ENCODE measurements at regions not wholly inside any gene's neighbourhood (a gene's known extent, or its start where the extent isn't known, plus 50 kb on each side); places are given as distances from the start of the nearest gene placed in this dataset.

GRCh38 chr4:148510211-148510610 is 68.0 kb upstream of the NR3C2 start:
- no peak overlapping the region for H3K4me2 ChIP-seq
- peaks cover 0 to 4% of the 10 kb centered on the region in 2 experiments; a peak in 1 of 4 replicates for H3K4me1 ChIP-seq (ENCODE audit: control insufficient read depth in 1 of 2, insufficient read depth in 2 of 2, low read depth in 1 of 2, low read length in 1 of 2)
- no peak overlapping the region for H3K4me3 ChIP-seq (ENCODE audit: low read depth in 2 of 2, low read length in 1 of 2)
- no peak for DNase-seq
- H3K9ac ChIP-seq: no peak overlapping the region
- no peaks in the 10 kb centered on the region for H3K79me2 ChIP-seq (ENCODE audit: insufficient read depth)
- 13% methylated on average over 2 of the region's 2 CpGs for WGBS (ENCODE audit: low lambda C conversion rate)
- no peak overlapping the region for H3K27ac ChIP-seq (ENCODE audit: low read depth in 2 of 2, low read length in 1 of 2)
- H3K27me3 ChIP-seq (ENCODE audit: insufficient read depth): no peaks in the 10 kb centered on the region
- no peak overlapping the region for H2AFZ ChIP-seq (ENCODE audit: low read depth)
- ChIA-PET POLR2A (no interaction called here), CTCF (interaction anchor here (0.7 kb wide), 1 partner anchor 8 kb away, joined by 3 read pairs; no protein-coding TSS in a partner anchor)
- no peaks in the 10 kb centered on the region for H3K9me2 ChIP-seq
- no peaks in the 10 kb centered on the region for H3K9me3 ChIP-seq
- H3K36me3 ChIP-seq (replicated peaks in 1 of 2; ENCODE audit: control insufficient read depth in 1 of 2, insufficient read depth in 2 of 2, low read length in 1 of 2): no peaks in the 10 kb centered on the region
- TF ChIP-seq USF1 (IDR thresholded peaks at IDR 0.05; ENCODE audit: borderline replicate concordance, low read depth) (no peak), MEF2A (IDR thresholded peaks at IDR 0.05; ENCODE audit: borderline replicate concordance, low read depth) (no peak), RXRA (IDR thresholded peaks at IDR 0.05; ENCODE audit: borderline replicate concordance, low read depth) (no peak), RCOR1 (IDR thresholded peaks at IDR 0.05; ENCODE audit: low read length) (no peak), TAF1 (IDR thresholded peaks at IDR 0.05; ENCODE audit: borderline replicate concordance, low read depth, low read length) (no peak), NFIC (IDR thresholded peaks at IDR 0.05; ENCODE audit: borderline replicate concordance) (no peak), MAX (IDR thresholded peaks at IDR 0.05; ENCODE audit: low read depth) (no peak), GABPA (IDR thresholded peaks at IDR 0.05; ENCODE audit: low read depth) (no peak), FOSL2 (IDR thresholded peaks at IDR 0.05; ENCODE audit: borderline replicate concordance, low read depth) (no peak), GATA2 (CRISPR knock-in tag; IDR thresholded peaks at IDR 0.05) (no peak), ZBTB33 (IDR thresholded peaks at IDR 0.05; ENCODE audit: borderline replicate concordance, low read depth) (no peak), RFX5 (IDR thresholded peaks at IDR 0.05; ENCODE audit: low read length) (no peak), TEAD4 (IDR thresholded peaks at IDR 0.05; ENCODE audit: borderline replicate concordance, insufficient read depth) (no peak), EZH2phosphoT487 (IDR thresholded peaks at IDR 0.05; ENCODE audit: borderline replicate concordance, low read depth) (no peak), FOXJ3 (CRISPR knock-in tag; IDR thresholded peaks at IDR 0.05) (no peak)
- H3F3A ChIP-seq (replicated peaks; ENCODE audit: insufficient read depth): peaks cover 25% of the 10 kb centered on the region
- H4K20me1 ChIP-seq (ENCODE audit: insufficient read depth): no peaks in the 10 kb centered on the region

- H3K9ac ChIP-seq: no peak overlapping the region
- H3K27me3 ChIP-seq (ENCODE audit: insufficient read depth): no peaks in the 10 kb centered on the region
- no peaks in the 10 kb centered on the region for H3K4me1 ChIP-seq (ENCODE audit: control insufficient read depth in 1 of 2, insufficient read depth in 2 of 2, low read depth in 1 of 2, low read length in 1 of 2)
- H4K20me1 ChIP-seq (ENCODE audit: insufficient read depth): no peaks in the 10 kb centered on the region
- no peak for DNase-seq
- WGBS (ENCODE audit: low lambda C conversion rate): 0% methylated on average over 1 of the region's 1 CpG
- H3K4me2 ChIP-seq: no peak overlapping the region
- H3K9me2 ChIP-seq: no peaks in the 10 kb centered on the region
- H3K79me2 ChIP-seq (ENCODE audit: insufficient read depth): no peaks in the 10 kb centered on the region
- H3K36me3 ChIP-seq (replicated peaks in 1 of 2; ENCODE audit: control insufficient read depth in 1 of 2, insufficient read depth in 2 of 2, low read length in 1 of 2): no peaks in the 10 kb centered on the region
- no peak overlapping the region for H3K4me3 ChIP-seq (ENCODE audit: low read depth in 2 of 2, low read length in 1 of 2)
- H3K9me3 ChIP-seq: no peaks in the 10 kb centered on the region
- ChIA-PET CTCF (no interaction called here), POLR2A (no interaction called here)
- no peaks in the 10 kb centered on the region for H3F3A ChIP-seq (replicated peaks; ENCODE audit: insufficient read depth)
- no peak overlapping the region for H3K27ac ChIP-seq (ENCODE audit: low read depth in 2 of 2, low read length in 1 of 2)
- H2AFZ ChIP-seq (ENCODE audit: low read depth): no peak overlapping the region
- TF ChIP-seq MXI1 (IDR thresholded peaks at IDR 0.05; ENCODE audit: low read depth, low read length) (no peak), NRF1 (IDR thresholded peaks at IDR 0.05; ENCODE audit: low read depth, low read length) (no peak), REST (IDR thresholded peaks at IDR 0.05; ENCODE audit: low read depth, low read length) (no peak), CTCF (IDR thresholded peaks at IDR 0.05) (no peak), TCF12 (IDR thresholded peaks at IDR 0.05) (no peak), TAF1 (IDR thresholded peaks at IDR 0.05; ENCODE audit: borderline replicate concordance, low read depth, low read length) (no peak)
Observed at GRCh38 chr4:148503681-148504080, 61.5 kb upstream of the NR3C2 start.

Data from SK-N-SH (cell line).